ENCODE measurements at regions not wholly inside any gene's neighbourhood (a gene's known extent, or its start where the extent isn't known, plus 50 kb on each side); places are given as distances from the start of the nearest gene placed in this dataset.

- H3K27me3 ChIP-seq (ENCODE audit: control insufficient read depth, insufficient read depth, low read length) = no peaks in the 10 kb centered on the region
- no peak overlapping the region for H3K4me2 ChIP-seq (ENCODE audit: low read length)
- TF ChIP-seq, protein P1, sequence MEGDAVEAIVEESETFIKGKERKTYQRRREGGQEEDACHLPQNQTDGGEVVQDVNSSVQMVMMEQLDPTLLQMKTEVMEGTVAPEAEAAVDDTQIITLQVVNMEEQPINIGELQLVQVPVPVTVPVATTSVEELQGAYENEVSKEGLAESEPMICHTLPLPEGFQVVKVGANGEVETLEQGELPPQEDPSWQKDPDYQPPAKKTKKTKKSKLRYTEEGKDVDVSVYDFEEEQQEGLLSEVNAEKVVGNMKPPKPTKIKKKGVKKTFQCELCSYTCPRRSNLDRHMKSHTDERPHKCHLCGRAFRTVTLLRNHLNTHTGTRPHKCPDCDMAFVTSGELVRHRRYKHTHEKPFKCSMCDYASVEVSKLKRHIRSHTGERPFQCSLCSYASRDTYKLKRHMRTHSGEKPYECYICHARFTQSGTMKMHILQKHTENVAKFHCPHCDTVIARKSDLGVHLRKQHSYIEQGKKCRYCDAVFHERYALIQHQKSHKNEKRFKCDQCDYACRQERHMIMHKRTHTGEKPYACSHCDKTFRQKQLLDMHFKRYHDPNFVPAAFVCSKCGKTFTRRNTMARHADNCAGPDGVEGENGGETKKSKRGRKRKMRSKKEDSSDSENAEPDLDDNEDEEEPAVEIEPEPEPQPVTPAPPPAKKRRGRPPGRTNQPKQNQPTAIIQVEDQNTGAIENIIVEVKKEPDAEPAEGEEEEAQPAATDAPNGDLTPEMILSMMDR (IDR thresholded peaks at IDR 0.05) = no peak
- no peak overlapping the region for H3K4me3 ChIP-seq (ENCODE audit: low read depth, low read length)
- no peaks in the 10 kb centered on the region for H3K9me3 ChIP-seq (ENCODE audit: control insufficient read depth, low read length)
- no peak overlapping the region for H2AFZ ChIP-seq
- H3K27ac ChIP-seq = no peak overlapping the region
- no peaks in the 10 kb centered on the region for H3K79me2 ChIP-seq
- H3K4me1 ChIP-seq = no peaks in the 10 kb centered on the region
- H3K9ac ChIP-seq = no peak overlapping the region
- H3K36me3 ChIP-seq (ENCODE audit: control insufficient read depth, insufficient read depth, low read length) = no peaks in the 10 kb centered on the region
Observed at GRCh38 chr6:19410481-19410880, 426.7 kb upstream of the ID4 start.

DNA sequence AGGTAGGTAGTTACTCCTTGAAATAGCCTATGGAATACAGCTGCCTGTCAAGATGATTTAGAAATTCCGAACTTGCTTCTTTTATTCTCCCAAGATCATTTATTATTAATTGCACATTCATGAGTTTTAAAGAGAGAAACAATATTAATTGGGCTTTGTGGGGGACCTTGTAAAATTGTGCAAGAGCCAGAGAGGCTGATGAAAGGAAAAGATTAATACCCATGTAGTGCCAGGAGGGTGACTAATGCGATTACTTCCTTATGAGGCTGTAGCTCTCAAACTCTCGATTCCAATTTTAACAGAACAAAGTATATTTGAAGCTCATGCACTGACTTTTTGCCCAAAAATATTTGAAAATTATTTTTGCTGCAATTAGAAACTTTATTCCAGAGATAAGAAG is 423.8 kb upstream of the ID4 start:
- no peaks in the 10 kb centered on the region for H3K79me2 ChIP-seq
- H2AFZ ChIP-seq = no peak overlapping the region
- no peak overlapping the region for H3K4me3 ChIP-seq (ENCODE audit: low read depth, low read length)
- H3K4me2 ChIP-seq (ENCODE audit: low read length) = no peak overlapping the region
- H3K36me3 ChIP-seq (ENCODE audit: control insufficient read depth, insufficient read depth, low read length) = no peaks in the 10 kb centered on the region
- H3K27ac ChIP-seq = no peak overlapping the region
- no peaks in the 10 kb centered on the region for H3K9me3 ChIP-seq (ENCODE audit: control insufficient read depth, low read length)
- no peak overlapping the region for H3K9ac ChIP-seq
- H3K27me3 ChIP-seq (ENCODE audit: control insufficient read depth, insufficient read depth, low read length) = no peaks in the 10 kb centered on the region
- H3K4me1 ChIP-seq = no peaks in the 10 kb centered on the region
- TF ChIP-seq, protein P1 (IDR thresholded peaks at IDR 0.05) = no peak

DNA sequence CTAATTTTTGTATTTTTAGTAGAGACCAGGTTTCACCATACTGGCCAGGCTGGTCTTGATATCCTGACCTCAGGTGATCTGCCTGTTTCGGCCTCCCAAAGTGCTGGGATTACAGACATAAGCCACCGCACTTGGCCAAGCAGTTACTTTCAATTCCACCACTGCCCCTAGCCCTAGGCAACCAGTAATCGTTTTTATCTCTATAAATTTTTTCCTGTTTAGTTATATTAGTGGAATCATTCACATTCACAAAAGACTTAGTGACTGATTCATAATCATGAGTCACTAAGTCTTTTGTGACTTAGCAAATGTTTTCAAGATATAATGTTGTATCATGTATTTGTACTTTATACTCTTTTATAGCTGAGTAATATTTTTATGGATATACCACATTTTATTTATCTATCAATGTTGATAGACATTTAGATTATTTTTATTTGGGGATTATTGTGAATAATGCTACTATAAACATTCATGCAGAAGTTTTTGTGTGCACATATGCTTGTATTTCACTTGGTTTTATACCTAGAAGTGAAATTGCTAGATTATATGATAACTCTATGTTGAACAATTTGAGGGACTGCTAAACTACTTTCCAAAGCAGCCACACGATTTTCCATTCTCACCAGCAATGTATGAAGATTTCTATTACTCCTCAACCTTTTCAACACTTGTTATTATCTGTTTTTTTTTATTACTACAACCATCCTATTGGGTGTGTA is 421.4 kb upstream of the ID4 start:
- no peak overlapping the region for H3K4me3 ChIP-seq (ENCODE audit: low read depth, low read length)
- H3K9ac ChIP-seq = no peak overlapping the region
- no peak overlapping the region for H3K27ac ChIP-seq
- no peak overlapping the region for H3K4me2 ChIP-seq (ENCODE audit: low read length)
- H2AFZ ChIP-seq = no peak overlapping the region
- H3K27me3 ChIP-seq (ENCODE audit: control insufficient read depth, insufficient read depth, low read length) = no peaks in the 10 kb centered on the region
- H3K79me2 ChIP-seq = no peaks in the 10 kb centered on the region
- TF ChIP-seq, protein P1 (IDR thresholded peaks at IDR 0.05) = no peak
- H3K36me3 ChIP-seq (ENCODE audit: control insufficient read depth, insufficient read depth, low read length) = no peaks in the 10 kb centered on the region
- H3K9me3 ChIP-seq (ENCODE audit: control insufficient read depth, low read length) = no peaks in the 10 kb centered on the region
- no peaks in the 10 kb centered on the region for H3K4me1 ChIP-seq

DNA sequence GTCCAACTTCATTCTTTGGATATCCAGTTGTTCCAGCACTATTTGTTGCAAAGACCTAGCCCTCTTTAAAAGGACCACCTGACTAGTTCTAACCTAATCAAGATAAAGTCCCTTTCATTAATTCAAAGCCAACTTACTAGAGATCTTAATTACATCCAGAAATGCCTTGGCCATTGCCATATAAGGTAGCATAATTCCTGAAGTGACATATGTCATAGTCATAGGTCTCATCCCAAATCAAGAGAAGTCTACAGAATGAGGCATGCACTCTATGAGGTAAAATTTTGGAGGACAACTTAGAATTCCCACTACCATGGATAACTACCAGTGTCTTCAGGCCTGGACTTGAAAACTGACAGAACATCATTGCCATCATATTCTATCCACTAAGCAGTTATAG is 420.4 kb upstream of the ID4 start:
- Histone ChIP-seq H3K4me1 (no peaks in the 10 kb centered on the region), H3K4me3 (ENCODE audit: low read depth, low read length) (no peak overlapping the region), H3K27me3 (ENCODE audit: control insufficient read depth, insufficient read depth, low read length) (no peaks in the 10 kb centered on the region), H2AFZ (no peak overlapping the region), H3K4me2 (ENCODE audit: low read length) (no peak overlapping the region), H3K79me2 (no peaks in the 10 kb centered on the region), H3K9me3 (ENCODE audit: control insufficient read depth, low read length) (no peaks in the 10 kb centered on the region), H3K9ac (no peak overlapping the region), H3K36me3 (ENCODE audit: control insufficient read depth, insufficient read depth, low read length) (no peaks in the 10 kb centered on the region), H3K27ac (no peak overlapping the region)
- TF ChIP-seq, protein P1 (IDR thresholded peaks at IDR 0.05) = no peak

DNA sequence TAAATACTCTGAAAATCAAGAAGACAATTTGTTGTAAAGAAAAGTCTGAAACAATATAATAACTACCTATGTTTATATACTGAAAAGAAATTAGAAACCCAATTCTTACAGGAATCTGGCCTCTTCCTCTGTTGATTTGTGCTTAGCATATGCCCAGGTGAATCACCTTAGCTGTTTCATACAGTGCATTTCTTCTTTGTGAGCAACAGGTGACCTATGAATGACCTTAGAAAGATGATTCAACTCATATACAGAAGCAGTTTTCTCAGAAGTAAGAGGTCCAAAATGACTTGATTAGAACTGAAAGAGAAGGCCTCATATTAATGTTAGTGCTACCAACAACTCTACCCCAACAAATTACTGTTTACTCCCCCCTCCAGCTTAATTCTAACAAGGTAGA is 419.5 kb upstream of the ID4 start:
- Histone ChIP-seq H3K4me1 (no peaks in the 10 kb centered on the region), H3K4me2 (ENCODE audit: low read length) (no peak overlapping the region), H3K27me3 (ENCODE audit: control insufficient read depth, insufficient read depth, low read length) (no peaks in the 10 kb centered on the region), H3K27ac (no peak overlapping the region), H2AFZ (no peak overlapping the region), H3K4me3 (ENCODE audit: low read depth, low read length) (no peak overlapping the region), H3K9ac (no peak overlapping the region), H3K79me2 (no peaks in the 10 kb centered on the region), H3K36me3 (ENCODE audit: control insufficient read depth, insufficient read depth, low read length) (no peaks in the 10 kb centered on the region), H3K9me3 (ENCODE audit: control insufficient read depth, low read length) (no peaks in the 10 kb centered on the region)
- TF ChIP-seq, protein P1 (IDR thresholded peaks at IDR 0.05) = no peak

Data from parathyroid adenoma (tissue), 2 donors.